ENCODE measurements at regions not wholly inside any gene's neighbourhood (a gene's known extent, or its start where the extent isn't known, plus 50 kb on each side); places are given as distances from the start of the nearest gene placed in this dataset.

DNA sequence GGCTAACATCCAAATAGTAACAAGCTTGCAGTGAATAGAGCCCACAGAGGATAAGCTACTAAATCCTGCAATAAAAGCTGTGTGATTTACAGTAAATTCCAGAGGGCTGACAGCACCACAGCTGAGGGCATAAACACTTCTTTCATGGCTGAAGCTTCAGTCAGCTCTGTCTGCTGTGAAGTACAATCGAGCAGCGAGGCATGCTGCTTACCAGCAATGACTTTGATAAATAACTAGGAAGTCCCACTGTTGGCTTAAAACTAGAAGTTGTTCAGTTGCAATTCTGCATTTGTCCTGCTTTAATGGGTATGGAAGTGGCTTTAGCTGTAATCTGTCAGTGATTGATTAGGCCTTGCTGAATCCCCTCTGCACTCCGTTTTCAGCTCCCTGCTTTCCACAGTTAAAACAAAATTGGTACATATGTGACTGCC, 65.2 kb upstream of the FIGN start (continued):
- TF ChIP-seq, protein P1, sequence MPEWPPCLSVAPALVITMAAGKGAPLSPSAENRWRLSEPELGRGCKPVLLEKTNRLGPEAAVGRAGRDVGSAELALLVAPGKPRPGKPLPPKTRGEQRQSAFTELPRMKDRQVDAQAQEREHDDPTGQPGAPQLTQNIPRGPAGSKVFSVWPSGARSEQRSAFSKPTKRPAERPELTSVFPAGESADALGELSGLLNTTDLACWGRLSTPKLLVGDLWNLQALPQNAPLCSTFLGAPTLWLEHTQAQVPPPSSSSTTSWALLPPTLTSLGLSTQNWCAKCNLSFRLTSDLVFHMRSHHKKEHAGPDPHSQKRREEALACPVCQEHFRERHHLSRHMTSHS (tag by site-specific recombination; IDR thresholded peaks at IDR 0.05) = no peak
- TF ChIP-seq KLF8 (tag by site-specific recombination; IDR thresholded peaks at IDR 0.05) (no peak), ZNF292 (tag by site-specific recombination; IDR thresholded peaks at IDR 0.05; ENCODE audit: borderline replicate concordance, low read depth) (no peak), ZNF2 (tag by site-specific recombination; IDR thresholded peaks at IDR 0.05) (no peak), SP2 (tag by site-specific recombination; IDR thresholded peaks at IDR 0.05) (no peak), OSR2 (tag by site-specific recombination; IDR thresholded peaks at IDR 0.05) (peak; percentile 27; the same call in 1 of the 2 replicates), ZIC2 (tag by site-specific recombination; IDR thresholded peaks at IDR 0.05) (peak; percentile 87), ZNF561 (tag by site-specific recombination; IDR thresholded peaks at IDR 0.05; ENCODE audit: borderline replicate concordance) (0 out of 2 replicates have a peak, but pooled peaks have one; percentile 33), MEIS1 (CRISPR knock-in tag; IDR thresholded peaks at IDR 0.05; ENCODE audit: borderline replicate concordance) (peak; percentile 69; the same call in 1 of the 2 replicates), KLF10 (tag by site-specific recombination; IDR thresholded peaks at IDR 0.05) (no peak), ZNF514 (tag by site-specific recombination; IDR thresholded peaks at IDR 0.05) (no peak), GLI4 (tag by site-specific recombination; IDR thresholded peaks at IDR 0.05) (no peak), ZNF114 (tag by site-specific recombination; IDR thresholded peaks at IDR 0.05) (no peak), GLIS1 (tag by site-specific recombination; IDR thresholded peaks at IDR 0.05) (no peak), ZNF433 (tag by site-specific recombination; IDR thresholded peaks at IDR 0.05; ENCODE audit: low read depth) (no peak), ZBTB8A (tag by site-specific recombination; IDR thresholded peaks at IDR 0.05) (0 out of 2 replicates have a peak, but pooled peaks have one; percentile 33), FEZF1 (tag by site-specific recombination; IDR thresholded peaks at IDR 0.05) (peak; percentile 95), ZBTB17 (tag by site-specific recombination; IDR thresholded peaks at IDR 0.05) (peak; percentile 96), ZNF23 (tag by site-specific recombination; IDR thresholded peaks at IDR 0.05; ENCODE audit: borderline replicate concordance) (no peak), ZNF776 (tag by site-specific recombination; IDR thresholded peaks at IDR 0.05; ENCODE audit: borderline replicate concordance) (no peak), OVOL3 (tag by site-specific recombination; IDR thresholded peaks at IDR 0.05) (no peak), ZNF155 (tag by site-specific recombination; IDR thresholded peaks at IDR 0.05) (no peak), ZBTB48 (tag by site-specific recombination; IDR thresholded peaks at IDR 0.05) (no peak), ZSCAN23 (tag by site-specific recombination; IDR thresholded peaks at IDR 0.05) (no peak)
- TF ChIP-seq, protein P2, sequence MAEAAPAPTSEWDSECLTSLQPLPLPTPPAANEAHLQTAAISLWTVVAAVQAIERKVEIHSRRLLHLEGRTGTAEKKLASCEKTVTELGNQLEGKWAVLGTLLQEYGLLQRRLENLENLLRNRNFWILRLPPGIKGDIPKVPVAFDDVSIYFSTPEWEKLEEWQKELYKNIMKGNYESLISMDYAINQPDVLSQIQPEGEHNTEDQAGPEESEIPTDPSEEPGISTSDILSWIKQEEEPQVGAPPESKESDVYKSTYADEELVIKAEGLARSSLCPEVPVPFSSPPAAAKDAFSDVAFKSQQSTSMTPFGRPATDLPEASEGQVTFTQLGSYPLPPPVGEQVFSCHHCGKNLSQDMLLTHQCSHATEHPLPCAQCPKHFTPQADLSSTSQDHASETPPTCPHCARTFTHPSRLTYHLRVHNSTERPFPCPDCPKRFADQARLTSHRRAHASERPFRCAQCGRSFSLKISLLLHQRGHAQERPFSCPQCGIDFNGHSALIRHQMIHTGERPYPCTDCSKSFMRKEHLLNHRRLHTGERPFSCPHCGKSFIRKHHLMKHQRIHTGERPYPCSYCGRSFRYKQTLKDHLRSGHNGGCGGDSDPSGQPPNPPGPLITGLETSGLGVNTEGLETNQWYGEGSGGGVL (tag by site-specific recombination; IDR thresholded peaks at IDR 0.05) = no peak
- TF ChIP-seq, protein P3, sequence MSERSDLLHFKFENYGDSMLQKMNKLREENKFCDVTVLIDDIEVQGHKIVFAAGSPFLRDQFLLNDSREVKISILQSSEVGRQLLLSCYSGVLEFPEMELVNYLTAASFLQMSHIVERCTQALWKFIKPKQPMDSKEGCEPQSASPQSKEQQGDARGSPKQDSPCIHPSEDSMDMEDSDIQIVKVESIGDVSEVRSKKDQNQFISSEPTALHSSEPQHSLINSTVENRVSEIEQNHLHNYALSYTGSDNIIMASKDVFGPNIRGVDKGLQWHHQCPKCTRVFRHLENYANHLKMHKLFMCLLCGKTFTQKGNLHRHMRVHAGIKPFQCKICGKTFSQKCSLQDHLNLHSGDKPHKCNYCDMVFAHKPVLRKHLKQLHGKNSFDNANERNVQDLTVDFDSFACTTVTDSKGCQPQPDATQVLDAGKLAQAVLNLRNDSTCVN (tag by site-specific recombination; optimal IDR thresholded peaks at IDR 0.05) = no peak
- TF ChIP-seq, protein P4, sequence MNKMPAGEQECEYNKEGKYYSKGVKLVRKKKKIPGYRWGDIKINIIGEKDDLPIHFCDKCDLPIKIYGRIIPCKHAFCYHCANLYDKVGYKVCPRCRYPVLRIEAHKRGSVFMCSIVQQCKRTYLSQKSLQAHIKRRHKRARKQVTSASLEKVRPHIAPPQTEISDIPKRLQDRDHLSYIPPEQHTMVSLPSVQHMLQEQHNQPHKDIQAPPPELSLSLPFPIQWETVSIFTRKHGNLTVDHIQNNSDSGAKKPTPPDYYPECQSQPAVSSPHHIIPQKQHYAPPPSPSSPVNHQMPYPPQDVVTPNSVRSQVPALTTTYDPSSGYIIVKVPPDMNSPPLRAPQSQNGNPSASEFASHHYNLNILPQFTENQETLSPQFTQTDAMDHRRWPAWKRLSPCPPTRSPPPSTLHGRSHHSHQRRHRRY (tag by site-specific recombination; IDR thresholded peaks at IDR 0.05) = no peak
- TF ChIP-seq, protein P5, sequence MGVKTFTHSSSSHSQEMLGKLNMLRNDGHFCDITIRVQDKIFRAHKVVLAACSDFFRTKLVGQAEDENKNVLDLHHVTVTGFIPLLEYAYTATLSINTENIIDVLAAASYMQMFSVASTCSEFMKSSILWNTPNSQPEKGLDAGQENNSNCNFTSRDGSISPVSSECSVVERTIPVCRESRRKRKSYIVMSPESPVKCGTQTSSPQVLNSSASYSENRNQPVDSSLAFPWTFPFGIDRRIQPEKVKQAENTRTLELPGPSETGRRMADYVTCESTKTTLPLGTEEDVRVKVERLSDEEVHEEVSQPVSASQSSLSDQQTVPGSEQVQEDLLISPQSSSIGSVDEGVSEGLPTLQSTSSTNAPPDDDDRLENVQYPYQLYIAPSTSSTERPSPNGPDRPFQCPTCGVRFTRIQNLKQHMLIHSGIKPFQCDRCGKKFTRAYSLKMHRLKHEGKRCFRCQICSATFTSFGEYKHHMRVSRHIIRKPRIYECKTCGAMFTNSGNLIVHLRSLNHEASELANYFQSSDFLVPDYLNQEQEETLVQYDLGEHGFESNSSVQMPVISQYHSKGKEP (tag by site-specific recombination; IDR thresholded peaks at IDR 0.05) = peak; percentile 57; the same call in 1 of the 2 replicates
- TF ChIP-seq, protein P6, sequence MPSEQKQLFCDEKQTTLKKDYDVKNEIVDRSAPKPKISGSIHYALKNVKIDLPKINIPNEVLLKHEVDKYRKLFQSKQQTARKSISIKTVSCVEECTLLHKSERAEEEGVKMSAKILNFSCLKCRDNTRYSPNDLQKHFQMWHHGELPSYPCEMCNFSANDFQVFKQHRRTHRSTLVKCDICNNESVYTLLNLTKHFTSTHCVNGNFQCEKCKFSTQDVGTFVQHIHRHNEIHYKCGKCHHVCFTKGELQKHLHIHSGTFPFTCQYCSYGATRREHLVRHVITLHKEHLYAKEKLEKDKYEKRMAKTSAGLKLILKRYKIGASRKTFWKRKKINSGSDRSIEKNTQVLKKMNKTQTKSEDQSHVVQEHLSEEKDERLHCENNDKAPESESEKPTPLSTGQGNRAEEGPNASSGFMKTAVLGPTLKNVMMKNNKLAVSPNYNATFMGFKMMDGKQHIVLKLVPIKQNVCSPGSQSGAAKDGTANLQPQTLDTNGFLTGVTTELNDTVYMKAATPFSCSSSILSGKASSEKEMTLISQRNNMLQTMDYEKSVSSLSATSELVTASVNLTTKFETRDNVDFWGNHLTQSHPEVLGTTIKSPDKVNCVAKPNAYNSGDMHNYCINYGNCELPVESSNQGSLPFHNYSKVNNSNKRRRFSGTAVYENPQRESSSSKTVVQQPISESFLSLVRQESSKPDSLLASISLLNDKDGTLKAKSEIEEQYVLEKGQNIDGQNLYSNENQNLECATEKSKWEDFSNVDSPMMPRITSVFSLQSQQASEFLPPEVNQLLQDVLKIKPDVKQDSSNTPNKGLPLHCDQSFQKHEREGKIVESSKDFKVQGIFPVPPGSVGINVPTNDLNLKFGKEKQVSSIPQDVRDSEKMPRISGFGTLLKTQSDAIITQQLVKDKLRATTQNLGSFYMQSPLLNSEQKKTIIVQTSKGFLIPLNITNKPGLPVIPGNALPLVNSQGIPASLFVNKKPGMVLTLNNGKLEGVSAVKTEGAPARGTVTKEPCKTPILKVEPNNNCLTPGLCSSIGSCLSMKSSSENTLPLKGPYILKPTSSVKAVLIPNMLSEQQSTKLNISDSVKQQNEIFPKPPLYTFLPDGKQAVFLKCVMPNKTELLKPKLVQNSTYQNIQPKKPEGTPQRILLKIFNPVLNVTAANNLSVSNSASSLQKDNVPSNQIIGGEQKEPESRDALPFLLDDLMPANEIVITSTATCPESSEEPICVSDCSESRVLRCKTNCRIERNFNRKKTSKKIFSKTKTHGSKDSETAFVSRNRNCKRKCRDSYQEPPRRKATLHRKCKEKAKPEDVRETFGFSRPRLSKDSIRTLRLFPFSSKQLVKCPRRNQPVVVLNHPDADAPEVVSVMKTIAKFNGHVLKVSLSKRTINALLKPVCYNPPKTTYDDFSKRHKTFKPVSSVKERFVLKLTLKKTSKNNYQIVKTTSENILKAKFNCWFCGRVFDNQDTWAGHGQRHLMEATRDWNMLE (tag by site-specific recombination; conservative IDR thresholded peaks at IDR 0.05; ENCODE audit: low read depth) = no peak

Measured in HEK293 (cell line).